Skeletal muscle tissue (tissue), 3 donors: ENCODE measurements at regions not wholly inside any gene's neighbourhood (a gene's known extent, or its start where the extent isn't known, plus 50 kb on each side); places are given as distances from the start of the nearest gene placed in this dataset.

Experiments used
- H3K27ac ChIP-seq: one replicate; pipeline ENCODE4 v1.7.0; 2013; ENCODE audit warnings: mild to moderate bottlenecking, low read depth, low read length, inconsistent platforms
- H3K27me3 ChIP-seq, 3 donors: one replicate each; pipeline ENCODE4 v1.7.0; 2013; ENCODE audit warnings: low read length in 3 of 3; ENCODE audit not compliant: control insufficient read depth in 3 of 3, insufficient read depth in 3 of 3
- H3K36me3 ChIP-seq, 3 donors: one replicate each; pipeline ENCODE4 v1.7.0; 2013; ENCODE audit warnings: low read length in 3 of 3; ENCODE audit not compliant: control insufficient read depth in 3 of 3, insufficient read depth in 3 of 3
- H3K4me1 ChIP-seq, 3 donors: one replicate each; pipeline ENCODE4 v1.7.0; 2013; ENCODE audit warnings: low read length in 3 of 3, mild to moderate bottlenecking in 3 of 3; ENCODE audit not compliant: control insufficient read depth in 3 of 3, insufficient read depth in 3 of 3
- H3K4me3 ChIP-seq, 3 donors: one replicate each; pipeline ENCODE4 v1.7.0; 2013; ENCODE audit warnings: low read length in 3 of 3
- H3K9ac ChIP-seq, 3 donors: one replicate each; pipeline ENCODE4 v1.7.0; 2013; ENCODE audit warnings: low read length in 3 of 3, mild to moderate bottlenecking in 3 of 3, moderate library complexity in 2 of 3, low read depth in 1 of 3
- H3K9me3 ChIP-seq, 3 donors: one replicate each; pipeline ENCODE4 v1.7.0; 2013; ENCODE audit warnings: low read length in 3 of 3; ENCODE audit not compliant: control insufficient read depth in 3 of 3
- donor health status: Osteomylitis.

- no peaks in the 10 kb centered on the region for H3K4me1 ChIP-seq
- peaks cover 3 to 5% (median 4%) of the 10 kb centered on the region in 3 donors for H3K9me3 ChIP-seq
- H3K4me3 ChIP-seq: no peak overlapping the region
- H3K36me3 ChIP-seq: no peaks in the 10 kb centered on the region
- H3K27me3 ChIP-seq: no peaks in the 10 kb centered on the region
- no peak overlapping the region for H3K9ac ChIP-seq
- H3K27ac ChIP-seq: no peak overlapping the region
Observed at GRCh38 chr7:121810831-121811672, 61.9 kb upstream of the PTPRZ1 start.

GRCh38 chr7:121807078-121807477 lies 65.9 kb upstream of the PTPRZ1 start:
- Histone ChIP-seq H3K27ac (no peak overlapping the region), H3K4me1 (no peaks in the 10 kb centered on the region), H3K9ac (no peak overlapping the region), H3K9me3 (peaks cover 0 to 5% (median 4%) of the 10 kb centered on the region in 3 donors), H3K4me3 (no peak overlapping the region), H3K36me3 (no peaks in the 10 kb centered on the region), H3K27me3 (no peaks in the 10 kb centered on the region)

- H3K9ac ChIP-seq: no peak overlapping the region
- peaks cover 0 to 5% (median 0%) of the 10 kb centered on the region in 3 donors for H3K9me3 ChIP-seq
- no peak overlapping the region for H3K27ac ChIP-seq
- H3K4me1 ChIP-seq: no peaks in the 10 kb centered on the region
- no peak overlapping the region for H3K4me3 ChIP-seq
- no peaks in the 10 kb centered on the region for H3K27me3 ChIP-seq
- H3K36me3 ChIP-seq: no peaks in the 10 kb centered on the region
Observed at GRCh38 chr7:121803039-121803438, 69.9 kb upstream of the PTPRZ1 start.

GRCh38 chr7:121800916-121801675 lies 71.9 kb upstream of the PTPRZ1 start:
- H3K36me3 ChIP-seq: no peaks in the 10 kb centered on the region
- no peaks in the 10 kb centered on the region for H3K9me3 ChIP-seq
- no peak overlapping the region for H3K27ac ChIP-seq

GRCh38 chr7:121798896-121799295 lies 74.1 kb upstream of the PTPRZ1 start:
- H3K36me3 ChIP-seq: no peaks in the 10 kb centered on the region
- no peaks in the 10 kb centered on the region for H3K4me1 ChIP-seq
- no peak overlapping the region for H3K27ac ChIP-seq
- H3K9ac ChIP-seq: no peak overlapping the region
- H3K4me3 ChIP-seq: no peak overlapping the region
- H3K9me3 ChIP-seq: no peaks in the 10 kb centered on the region
- H3K27me3 ChIP-seq: no peaks in the 10 kb centered on the region

More at GRCh38 chr7:121800916-121801675, 71.9 kb upstream of the PTPRZ1 start:
- Histone ChIP-seq H3K4me1 (no peaks in the 10 kb centered on the region), H3K4me3 (no peak overlapping the region), H3K27me3 (no peaks in the 10 kb centered on the region), H3K9ac (no peak overlapping the region)

GRCh38 chr7:121798453-121798840 lies 74.5 kb upstream of the PTPRZ1 start:
- H3K4me1 ChIP-seq: no peaks in the 10 kb centered on the region
- no peak overlapping the region for H3K4me3 ChIP-seq
- H3K27me3 ChIP-seq: no peaks in the 10 kb centered on the region
- no peak overlapping the region for H3K27ac ChIP-seq
- no peak overlapping the region for H3K9ac ChIP-seq
- H3K9me3 ChIP-seq: no peaks in the 10 kb centered on the region
- no peaks in the 10 kb centered on the region for H3K36me3 ChIP-seq

GRCh38 chr7:121797657-121798452 lies 75.1 kb upstream of the PTPRZ1 start:
- no peaks in the 10 kb centered on the region for H3K9me3 ChIP-seq
- H3K27ac ChIP-seq: no peak overlapping the region
- no peaks in the 10 kb centered on the region for H3K36me3 ChIP-seq
- H3K27me3 ChIP-seq: no peaks in the 10 kb centered on the region
- no peak overlapping the region for H3K9ac ChIP-seq
- H3K4me1 ChIP-seq: no peaks in the 10 kb centered on the region
- H3K4me3 ChIP-seq: no peak overlapping the region

- Histone ChIP-seq H3K9me3 (no peaks in the 10 kb centered on the region), H3K4me1 (no peaks in the 10 kb centered on the region), H3K9ac (no peak overlapping the region), H3K4me3 (no peak overlapping the region), H3K27ac (no peak overlapping the region), H3K36me3 (no peaks in the 10 kb centered on the region), H3K27me3 (no peaks in the 10 kb centered on the region)
Observed at GRCh38 chr7:121796936-121797656, 75.9 kb upstream of the PTPRZ1 start.

- Histone ChIP-seq H3K4me1 (no peaks in the 10 kb centered on the region), H3K9ac (no peak overlapping the region), H3K27me3 (no peaks in the 10 kb centered on the region), H3K27ac (no peak overlapping the region), H3K4me3 (no peak overlapping the region), H3K9me3 (no peaks in the 10 kb centered on the region), H3K36me3 (no peaks in the 10 kb centered on the region)
Observed at GRCh38 chr7:121796381-121796780, 76.6 kb upstream of the PTPRZ1 start.
